Daoy (cell line): ENCODE measurements at regions not wholly inside any gene's neighbourhood (a gene's known extent, or its start where the extent isn't known, plus 50 kb on each side); places are given as distances from the start of the nearest gene placed in this dataset.
"Not testable (repeated sequence)": the region's sequence is repeated elsewhere in the genome, so short reads cannot be mapped to it uniquely, and the experiment has no call there.

Experiments used
- DNase-seq: peaks from one replicate; pipeline ENCODE4 v3.0.0-alpha.2; 2015; ENCODE audit warnings: low read depth

- DNase-seq: no peak
Measured at GRCh38 chr1:121443001-121443540, 258.3 kb downstream of the SRGAP2C start.

- no peak for DNase-seq
Measured at GRCh38 chr1:121444096-121444495, 259.3 kb downstream of the SRGAP2C start.

- no peak for DNase-seq
Measured at GRCh38 chr1:121445679-121446078, 260.9 kb downstream of the SRGAP2C start.

- not testable (repeated sequence) for DNase-seq
Measured at GRCh38 chr1:121447280-121447923, 262.6 kb downstream of the SRGAP2C start.

GRCh38 chr1:121448064-121448463, 263.3 kb downstream of the SRGAP2C start:
- DNase-seq: not testable (repeated sequence)

- DNase-seq: no peak
Measured at GRCh38 chr1:121448851-121449250, 264.1 kb downstream of the SRGAP2C start.

GRCh38 chr1:121452484-121452883, 267.7 kb downstream of the SRGAP2C start:
- no peak for DNase-seq

- DNase-seq: no peak
Measured at GRCh38 chr1:121458291-121459048, 273.7 kb downstream of the SRGAP2C start.

- DNase-seq: no peak
Measured at GRCh38 chr1:121459235-121459634, 274.5 kb downstream of the SRGAP2C start.

GRCh38 chr1:121469395-121469794, 284.6 kb downstream of the SRGAP2C start:
- DNase-seq: not testable (repeated sequence)

- DNase-seq: not testable (repeated sequence)
Measured at GRCh38 chr1:121470401-121470800, 285.6 kb downstream of the SRGAP2C start.

GRCh38 chr1:121471523-121471922, 286.7 kb downstream of the SRGAP2C start:
- DNase-seq: no peak

- no peak for DNase-seq
Measured at GRCh38 chr1:121472017-121472416, 287.2 kb downstream of the SRGAP2C start.

- DNase-seq: no peak
Measured at GRCh38 chr1:121483234-121483633, 298.5 kb downstream of the SRGAP2C start.

- peak; percentile 26 for DNase-seq
Measured at GRCh38 chr1:121483961-121484424, 299.2 kb downstream of the SRGAP2C start.

GRCh38 chr1:121494796-121495195, 310.0 kb downstream of the SRGAP2C start:
- not testable (repeated sequence) for DNase-seq

- peak; percentile 79 for DNase-seq
Measured at GRCh38 chr1:121511455-121511854, 326.7 kb downstream of the SRGAP2C start.

GRCh38 chr1:121511876-121512275, 327.1 kb downstream of the SRGAP2C start:
- peak; percentile 9 for DNase-seq

- DNase-seq: no peak
Measured at GRCh38 chr1:121515235-121515634, 330.5 kb downstream of the SRGAP2C start.

- peak; percentile 15 for DNase-seq
Measured at GRCh38 chr1:121516234-121516967, 331.6 kb downstream of the SRGAP2C start.

GRCh38 chr1:121517586-121518230, 332.9 kb downstream of the SRGAP2C start:
- DNase-seq: no peak

GRCh38 chr1:121518726-121519041, 333.9 kb downstream of the SRGAP2C start:
- DNase-seq: no peak
